NCI-H1092 treated with DMSO at 0.1 percent for 48 hours (cell line): ENCODE measurements at regions not wholly inside any gene's neighbourhood (a gene's known extent, or its start where the extent isn't known, plus 50 kb on each side); places are given as distances from the start of the nearest gene placed in this dataset.

Source experiments
- DNase-seq: peaks from one replicate; lab custom pipeline; 2025; lab: John Stamatoyannopoulos, UW

DNA sequence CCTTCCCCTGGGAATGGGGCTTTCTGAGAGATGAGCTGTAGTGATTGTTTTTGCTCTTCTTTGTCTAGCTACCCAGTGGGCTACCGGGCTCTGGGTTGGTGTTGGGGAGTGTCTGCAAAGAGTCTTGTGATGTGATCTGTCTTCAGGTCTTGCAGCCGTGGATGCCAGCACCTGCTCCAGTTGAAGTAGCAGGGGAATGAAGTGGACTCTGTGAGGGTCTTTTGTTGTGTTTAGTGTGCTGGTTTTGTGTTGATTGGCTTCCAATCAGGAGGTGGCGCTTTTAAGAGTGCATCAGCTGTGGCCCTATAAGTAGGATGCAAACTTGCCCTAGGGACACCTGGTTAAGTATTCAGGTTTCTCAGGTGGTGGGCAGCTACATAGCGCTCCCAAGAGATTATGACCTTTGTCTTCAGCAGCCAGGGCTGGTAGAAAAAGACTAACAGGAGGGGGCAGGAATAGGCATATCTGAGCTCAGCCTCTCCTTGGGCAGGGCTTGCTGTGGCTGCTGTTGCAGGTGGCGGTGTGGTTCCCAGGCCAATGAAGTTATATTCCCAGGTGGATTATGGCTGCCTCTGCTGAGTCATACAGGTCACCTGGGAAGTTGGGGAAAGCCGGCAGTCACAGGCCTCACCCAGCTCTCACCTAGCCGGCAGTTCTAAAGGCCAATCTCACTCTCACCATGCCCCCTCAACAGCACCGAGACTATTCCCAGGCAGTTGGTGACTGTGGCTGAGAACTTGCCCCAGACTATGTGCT is 315.7 kb upstream of the C11orf87 start:
- no peak for DNase-seq

DNA sequence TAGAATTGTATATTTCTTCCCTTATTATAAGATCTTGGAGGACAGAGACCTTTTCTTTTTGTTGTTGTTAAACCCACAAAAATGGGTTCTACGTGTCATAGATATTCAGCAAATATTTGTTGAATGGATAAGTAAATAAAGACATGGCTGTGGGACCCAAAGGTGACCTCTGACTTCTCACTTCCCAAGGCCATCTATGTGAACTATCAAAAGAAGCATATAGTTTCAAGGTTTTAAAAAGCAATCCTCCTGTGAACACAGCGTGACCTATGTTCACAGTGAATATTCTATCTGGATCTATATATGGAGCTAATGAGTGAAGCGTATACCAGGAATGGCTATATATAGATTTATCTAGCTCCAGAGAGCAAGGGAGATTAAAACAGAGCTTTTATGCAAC is 312.8 kb upstream of the C11orf87 start:
- DNase-seq, result no peak

DNA sequence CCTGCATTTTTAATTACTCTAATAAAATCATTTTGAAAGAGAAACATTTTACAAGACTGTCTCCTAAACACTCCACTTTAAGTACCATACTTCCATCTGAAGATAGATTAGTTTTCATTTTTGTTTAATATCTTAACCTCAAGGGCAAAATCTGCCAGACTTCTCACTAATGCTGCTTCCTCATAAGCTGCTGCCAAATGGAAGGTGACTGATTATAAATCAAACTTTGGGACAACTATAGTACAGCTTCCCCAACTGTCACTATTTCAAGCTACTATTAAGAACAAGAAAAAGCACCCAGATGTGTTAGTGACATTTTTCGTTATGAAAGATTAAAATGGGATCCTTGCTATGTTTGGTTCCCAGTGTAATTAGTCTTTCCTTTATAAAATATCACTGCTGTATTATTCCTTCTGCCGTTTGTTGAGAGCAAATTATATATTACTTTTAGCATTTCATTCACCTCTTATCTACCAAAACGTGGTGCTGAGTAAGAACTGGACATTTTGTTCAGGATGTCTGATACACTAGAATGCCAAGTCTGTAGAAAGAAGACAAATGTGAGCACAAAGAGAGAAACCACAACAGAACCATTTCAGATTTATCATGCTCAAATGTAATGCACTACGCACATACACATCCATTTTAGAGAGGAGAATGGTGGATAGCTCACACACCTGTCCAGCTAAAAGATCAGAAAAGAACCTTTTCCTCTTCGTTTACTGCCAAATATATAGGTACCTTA is 312.2 kb upstream of the C11orf87 start:
- DNase-seq, result no peak

DNA sequence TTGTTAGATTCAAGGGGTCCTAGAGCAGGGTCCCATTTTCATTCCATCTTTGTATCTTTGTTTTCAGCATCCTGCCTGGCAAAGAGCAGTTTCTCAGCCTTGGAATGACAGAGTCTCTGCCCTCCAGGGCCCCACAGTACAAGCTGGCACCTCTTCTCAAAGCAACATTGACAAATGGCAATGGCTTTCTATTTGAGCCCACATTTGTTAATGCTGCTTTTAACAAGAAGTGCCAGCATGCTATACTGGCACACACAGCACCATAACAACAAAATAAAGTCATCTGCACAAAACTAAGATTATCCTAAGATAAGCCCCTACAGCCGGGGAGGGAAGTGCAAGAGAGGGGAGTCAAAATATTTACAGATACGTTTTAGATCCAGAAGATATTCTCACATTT is 309.7 kb upstream of the C11orf87 start:
- DNase-seq, result peak; percentile 63

DNA sequence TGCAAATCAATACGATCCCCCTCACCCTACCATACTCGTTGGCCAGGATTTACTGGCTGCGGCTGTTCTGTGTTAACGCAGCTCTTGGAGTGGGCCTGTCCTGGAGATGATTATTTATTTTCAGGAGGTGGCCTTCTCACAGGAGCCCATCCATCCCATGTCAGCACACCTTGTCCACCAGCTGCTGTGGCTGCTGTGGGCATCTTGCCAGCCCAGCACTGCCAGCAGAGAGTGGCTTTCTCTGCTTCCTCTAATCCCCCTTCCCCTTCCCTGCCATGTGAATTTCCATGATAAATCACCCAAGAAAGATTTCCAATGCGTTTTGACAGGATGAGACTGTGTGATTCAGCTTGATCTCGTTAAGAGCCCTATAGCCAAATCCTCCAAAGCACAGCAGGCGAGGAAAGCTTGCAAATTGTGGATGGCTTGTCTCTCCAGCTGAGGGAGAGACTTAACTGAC is 309.1 kb upstream of the C11orf87 start:
- DNase-seq, result peak; percentile 91

DNA sequence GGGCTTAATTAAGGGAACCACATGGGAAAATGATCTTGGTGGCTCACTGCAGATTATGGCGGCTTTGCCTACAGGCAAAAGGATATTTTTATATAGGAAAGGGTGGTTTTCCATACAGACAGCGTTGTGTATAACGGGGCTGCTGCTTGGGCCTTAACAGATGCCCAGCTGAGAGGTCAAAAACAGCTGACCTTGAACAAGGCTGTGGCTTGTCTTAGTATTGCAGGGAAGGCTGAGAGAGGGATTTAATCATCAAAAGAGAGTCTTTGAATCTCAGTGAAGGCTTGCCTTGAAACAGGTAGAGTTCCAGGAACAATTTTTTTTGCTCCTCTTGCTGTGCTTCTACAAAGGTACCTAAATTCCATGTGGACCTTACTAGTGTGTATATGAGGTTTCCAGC is 301.6 kb upstream of the C11orf87 start:
- no peak for DNase-seq

DNA sequence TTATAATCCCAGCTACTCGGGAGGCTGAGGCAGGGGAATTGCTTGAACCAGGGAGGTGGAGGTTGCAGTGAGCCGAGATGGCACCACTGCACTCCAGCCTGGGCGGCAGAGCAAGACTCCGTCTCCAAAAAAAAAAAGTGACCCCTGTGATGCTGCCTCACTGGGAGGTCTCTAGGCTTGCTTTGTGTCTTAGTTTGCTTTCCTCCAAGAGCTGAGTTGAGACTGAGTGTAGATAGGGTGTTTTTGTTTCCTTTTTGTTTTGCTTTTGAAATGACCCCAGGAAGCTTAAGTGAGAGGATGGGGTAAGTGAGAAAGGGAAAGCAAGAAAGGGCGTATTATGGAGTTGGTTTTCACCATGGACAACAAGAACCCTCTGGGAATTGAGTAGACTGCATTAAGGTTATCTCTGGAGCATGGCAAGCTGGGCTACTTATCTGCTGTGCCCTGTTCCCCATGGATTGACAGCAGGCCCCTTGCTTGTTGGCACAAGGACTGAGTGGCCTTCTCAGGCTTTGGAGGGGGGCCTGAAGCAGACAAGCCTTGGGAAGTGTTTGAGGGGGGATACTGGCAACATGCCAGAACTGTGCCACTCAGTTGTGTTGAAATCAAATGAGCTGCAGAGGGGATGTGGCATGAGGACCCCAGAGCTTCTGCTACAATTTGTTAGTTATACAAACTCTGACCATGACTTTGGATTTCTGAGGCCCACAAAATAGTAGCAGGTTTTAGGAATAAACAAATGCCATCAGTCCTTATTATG is 300.6 kb upstream of the C11orf87 start:
- no peak for DNase-seq

DNA sequence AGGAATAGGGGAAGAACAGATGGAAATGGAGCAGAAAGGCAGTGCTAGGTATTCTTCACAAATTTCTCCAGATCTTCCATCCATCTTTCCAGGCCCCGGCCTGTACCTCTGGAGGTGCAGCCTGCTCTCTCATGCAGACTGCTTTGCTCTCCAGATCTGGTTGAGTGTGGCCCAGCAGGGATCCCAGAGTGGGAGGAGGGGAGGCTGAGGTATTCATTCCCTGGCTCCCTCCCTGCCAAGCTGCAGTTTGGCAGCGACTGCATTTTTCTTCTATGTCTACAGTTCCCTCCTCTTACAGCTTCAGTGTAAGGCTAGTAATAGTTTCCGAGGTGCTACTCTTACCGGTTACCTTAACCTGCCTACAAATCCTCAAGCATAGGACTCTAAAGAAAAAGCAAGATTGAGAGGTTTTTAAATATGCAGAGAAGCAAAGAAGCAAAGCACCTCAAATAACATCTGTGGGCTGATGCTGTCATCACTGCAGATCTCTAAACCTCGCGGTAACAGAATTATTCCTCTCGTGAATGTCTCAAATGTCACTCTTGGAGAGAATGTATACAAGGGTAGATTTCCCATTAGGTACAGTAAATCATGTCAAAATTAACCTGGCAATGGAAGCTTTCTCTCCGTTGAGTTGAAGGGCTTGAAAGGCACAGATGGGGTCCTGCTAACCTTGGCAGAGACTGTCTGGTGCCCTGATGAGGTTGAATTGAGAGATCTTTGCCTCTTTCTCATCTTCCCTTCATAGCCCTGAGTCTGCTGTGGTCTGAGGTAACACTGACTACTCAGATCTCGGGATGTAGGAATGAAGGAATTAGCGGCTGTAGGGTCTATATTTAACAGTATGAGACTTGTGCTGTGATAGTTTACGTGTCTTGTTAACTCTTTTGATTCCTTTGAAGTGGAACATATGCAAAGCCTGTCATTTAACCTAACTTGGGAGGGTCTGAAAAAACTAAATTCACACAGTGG is 297.9 kb upstream of the C11orf87 start:
- peak; percentile 61 for DNase-seq

DNA sequence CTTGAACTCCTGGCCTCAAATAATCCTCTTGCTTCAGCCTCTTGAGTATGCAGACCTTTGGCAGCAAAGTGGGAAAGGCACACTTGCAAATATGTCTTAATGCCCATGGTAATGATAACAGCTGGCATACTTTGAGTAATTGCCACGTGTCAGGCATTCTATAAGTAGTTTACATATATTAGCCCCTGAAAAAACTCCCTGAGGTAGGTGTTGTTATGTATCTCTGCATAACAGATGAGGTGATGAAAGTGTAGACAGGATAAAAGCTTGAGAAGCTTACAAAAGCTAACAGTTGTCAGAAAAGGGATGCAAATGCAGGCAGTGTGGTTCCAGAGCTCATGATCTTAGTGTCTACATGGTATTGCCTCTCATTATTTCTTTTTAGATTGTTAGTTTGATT is 291.1 kb upstream of the C11orf87 start:
- no peak for DNase-seq

DNA sequence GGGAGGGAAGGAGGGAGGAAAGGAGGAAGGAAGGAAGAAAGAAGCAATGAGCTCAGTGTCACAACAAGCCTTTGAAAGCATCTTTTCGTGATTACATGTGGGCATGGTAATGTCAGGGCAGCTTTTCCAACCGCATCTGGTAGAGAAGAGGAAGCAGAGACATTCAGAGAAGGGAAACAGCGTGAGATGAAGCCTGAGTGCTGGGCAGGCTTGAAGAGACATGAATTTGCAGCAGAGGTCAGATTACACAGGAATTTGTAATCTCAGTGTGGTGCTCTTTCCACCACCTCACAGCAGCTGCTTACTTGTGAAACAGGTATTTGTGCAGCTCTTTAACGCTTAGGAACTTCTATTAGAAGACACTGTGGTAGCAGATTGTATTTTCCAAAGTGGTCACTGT is 289.5 kb upstream of the C11orf87 start:
- no peak for DNase-seq

DNA sequence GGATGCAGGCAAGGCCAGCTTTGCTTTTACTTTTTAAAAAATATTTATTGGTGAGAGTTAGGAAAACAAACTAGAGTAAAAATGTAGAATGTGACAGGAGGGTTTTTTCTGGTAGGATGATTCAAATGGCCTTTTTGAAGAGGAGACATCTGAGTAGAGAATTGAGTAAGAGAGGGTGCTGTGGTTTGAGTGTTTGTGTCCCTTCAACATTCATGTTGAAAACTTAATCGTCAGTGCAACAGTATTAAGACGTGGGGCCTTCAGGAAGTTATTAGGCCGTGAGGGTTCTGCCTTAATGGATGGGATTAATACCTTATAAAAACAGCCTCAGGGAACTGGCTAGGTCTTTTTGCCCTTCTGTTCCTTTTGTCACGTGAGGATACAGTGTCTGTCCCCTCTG is 288.8 kb upstream of the C11orf87 start:
- no peak for DNase-seq

DNA sequence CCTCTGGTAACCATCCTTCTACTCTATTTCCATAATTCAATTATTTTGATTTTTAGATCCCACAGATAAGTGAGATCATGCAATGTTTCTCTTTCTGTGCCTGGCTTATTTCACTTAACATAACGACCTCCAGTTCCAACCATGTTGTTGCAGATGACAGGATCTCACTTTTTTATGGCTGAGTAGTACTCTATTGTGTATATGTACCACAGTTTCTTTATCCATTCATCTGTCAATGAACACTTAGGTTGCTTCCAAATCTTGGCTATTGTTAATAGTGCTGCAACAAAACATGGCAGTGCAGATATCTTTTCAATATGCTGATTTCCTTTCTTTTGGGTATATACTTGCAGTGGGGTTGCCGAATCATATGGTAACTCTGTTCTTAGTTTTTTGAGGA is 286.4 kb upstream of the C11orf87 start:
- no peak for DNase-seq

DNA sequence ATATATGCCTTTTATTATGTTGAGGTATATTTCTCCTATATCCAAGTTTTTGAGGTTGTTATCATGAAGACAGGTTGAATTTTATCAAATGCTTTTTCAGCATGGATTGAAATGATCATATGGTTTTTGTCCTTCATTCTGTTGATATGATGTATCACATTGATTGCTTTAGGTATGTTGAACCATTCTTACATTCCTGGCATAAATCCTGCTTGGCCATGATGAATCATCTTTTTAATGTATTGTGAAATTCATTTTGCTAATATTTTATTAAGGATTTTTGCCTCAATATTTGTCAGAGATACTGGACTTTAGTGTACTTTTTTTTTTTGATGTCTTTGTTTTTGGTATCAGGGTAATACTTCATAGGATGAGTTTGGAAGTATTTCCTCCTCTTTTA is 283.8 kb upstream of the C11orf87 start:
- no peak for DNase-seq

DNA sequence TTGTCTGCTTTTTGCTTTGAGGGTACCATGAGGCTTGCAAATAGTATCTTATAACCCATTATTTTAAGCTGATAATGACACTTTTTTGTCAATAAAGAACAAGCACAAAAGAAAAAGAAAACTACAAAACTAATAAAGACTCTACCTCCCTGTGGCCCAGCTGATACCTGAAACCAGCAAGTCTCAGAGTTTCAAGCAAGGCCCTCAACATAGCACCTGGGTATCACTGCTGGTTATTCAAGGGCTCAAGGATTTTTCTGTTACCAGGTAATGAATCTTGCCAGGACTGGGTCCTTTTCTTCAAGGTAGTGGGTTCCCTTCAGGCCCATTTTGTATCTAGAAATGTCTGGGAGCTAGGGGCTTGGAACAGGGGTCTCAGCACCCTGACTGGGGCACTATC is 281.6 kb upstream of the C11orf87 start:
- no peak for DNase-seq

DNA sequence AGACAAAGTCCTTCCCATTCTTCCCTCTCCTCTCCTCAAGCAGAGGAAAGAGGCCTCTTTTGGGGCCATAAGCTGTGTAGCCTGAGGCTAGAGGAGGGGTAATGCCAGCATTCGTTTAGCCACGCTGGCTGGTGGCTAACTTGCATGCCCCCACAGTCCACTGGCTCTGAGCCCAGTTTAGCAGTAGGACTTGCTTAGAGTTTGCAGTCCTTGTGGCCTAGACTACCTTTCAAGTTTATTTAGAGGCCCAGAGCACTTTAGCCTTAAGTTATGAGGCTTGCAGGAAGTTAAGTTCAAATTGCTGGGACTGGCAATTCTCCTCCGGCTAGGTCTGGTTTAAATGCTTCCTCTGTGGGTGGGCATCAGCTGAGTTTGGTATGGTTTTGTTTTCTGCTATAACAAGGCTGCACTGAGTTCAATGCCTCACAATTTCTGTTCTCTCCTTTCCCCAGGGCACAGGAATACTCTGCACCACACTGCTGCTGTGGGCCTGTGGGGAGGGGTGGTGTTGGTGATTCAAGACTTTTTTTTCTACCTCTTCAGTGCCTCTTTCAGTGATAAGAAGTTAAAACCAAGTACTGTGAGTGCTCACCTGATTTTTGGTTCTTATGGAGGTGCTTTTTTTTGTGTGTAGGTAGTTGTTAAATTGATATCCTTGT is 281.0 kb upstream of the C11orf87 start:
- no peak for DNase-seq

DNA sequence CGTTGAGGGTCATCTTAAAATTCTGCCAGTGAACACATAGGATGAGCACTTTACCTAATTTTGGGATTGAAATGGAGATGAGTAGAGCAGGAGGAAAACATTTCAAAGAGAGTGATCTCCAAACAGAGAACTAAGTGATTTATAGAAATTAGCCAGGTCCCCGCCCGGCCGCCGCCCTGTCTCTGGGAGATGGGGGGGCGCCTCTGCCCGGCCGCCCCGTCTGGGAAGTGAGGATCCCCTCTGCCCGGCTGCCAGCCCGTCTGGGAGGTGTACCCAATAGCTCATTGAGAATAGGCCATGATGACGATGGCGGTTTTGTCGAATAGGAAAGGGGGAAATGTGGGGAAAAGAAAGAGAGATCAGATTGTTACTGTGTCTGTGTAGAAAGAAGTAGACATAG is 276.7 kb upstream of the C11orf87 start:
- no peak for DNase-seq

DNA sequence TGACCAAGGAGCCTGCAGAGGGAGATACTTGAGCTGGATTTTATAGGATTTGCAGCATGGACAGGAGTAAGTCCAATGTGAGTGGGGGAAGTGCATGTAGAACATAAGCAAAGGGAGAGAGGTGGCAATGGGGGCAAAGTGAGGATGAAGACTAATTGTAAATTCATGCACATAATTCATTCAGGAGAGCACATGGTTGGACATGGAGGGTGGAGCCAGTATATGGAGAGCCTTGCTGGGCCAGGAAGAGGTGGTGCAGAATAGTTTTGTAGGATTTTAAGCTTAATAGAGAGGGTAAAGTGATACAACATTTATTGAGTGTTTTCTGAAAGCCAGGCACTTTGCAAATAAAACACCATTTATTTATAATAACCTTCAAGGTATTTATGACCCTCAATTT is 274.3 kb upstream of the C11orf87 start:
- no peak for DNase-seq

DNA sequence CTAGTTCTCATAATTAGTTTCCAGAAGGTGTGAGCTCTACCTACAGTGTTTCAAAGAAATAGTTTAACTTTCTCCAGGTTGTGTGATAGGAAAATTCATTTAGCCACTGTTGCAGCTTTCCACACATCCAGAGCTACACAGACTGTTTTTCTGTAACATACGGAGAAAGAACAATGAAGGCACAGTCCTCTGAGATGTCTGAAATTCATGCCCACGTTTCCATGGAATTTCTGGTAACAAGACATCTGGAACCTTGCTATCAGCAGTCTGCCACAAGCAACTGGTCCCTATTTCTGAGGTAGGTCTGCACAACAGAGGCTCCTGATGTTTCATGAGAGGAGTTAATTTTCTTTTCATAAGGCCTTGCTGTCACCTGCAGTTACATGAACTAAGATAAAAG is 273.3 kb upstream of the C11orf87 start:
- no peak for DNase-seq

DNA sequence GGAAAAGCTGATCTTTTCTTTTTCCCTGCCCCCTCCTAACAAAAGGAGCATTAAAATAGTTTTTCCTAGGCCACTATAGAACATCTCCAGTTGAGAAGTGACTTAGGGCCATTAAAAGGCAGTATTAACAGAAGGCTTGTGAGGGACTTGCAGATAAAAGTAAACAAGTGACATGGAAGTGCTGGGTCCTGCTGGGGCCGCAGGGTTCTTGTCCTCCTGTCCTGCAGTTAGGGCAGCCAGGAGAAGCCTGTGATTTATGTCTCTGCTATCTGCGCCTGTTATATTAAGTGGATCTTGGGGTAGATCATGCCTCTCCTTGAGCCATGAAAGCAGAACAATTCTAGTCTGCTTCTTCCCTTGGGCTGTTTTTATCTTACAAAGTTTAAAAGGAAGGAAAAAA is 271.4 kb upstream of the C11orf87 start:
- no peak for DNase-seq

DNA sequence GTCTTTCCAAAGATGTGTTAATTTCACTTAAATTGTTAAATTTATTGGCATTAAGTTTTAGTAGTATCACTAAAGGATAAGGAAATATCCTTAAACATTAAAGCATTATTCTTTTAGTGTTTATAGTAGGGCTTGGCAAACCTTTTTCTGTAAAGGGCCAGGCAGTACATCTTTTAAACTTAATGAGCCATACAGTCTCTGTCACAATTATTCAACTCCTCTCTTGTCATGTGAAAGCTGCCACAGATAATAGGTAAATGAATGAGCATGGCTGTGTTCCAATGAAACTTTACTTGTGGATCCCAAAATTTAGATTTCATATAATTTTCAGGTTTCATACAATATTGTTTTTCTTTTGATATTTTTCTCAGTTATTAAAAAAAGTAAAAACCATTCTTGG is 268.2 kb upstream of the C11orf87 start:
- peak; percentile 46 for DNase-seq

DNA sequence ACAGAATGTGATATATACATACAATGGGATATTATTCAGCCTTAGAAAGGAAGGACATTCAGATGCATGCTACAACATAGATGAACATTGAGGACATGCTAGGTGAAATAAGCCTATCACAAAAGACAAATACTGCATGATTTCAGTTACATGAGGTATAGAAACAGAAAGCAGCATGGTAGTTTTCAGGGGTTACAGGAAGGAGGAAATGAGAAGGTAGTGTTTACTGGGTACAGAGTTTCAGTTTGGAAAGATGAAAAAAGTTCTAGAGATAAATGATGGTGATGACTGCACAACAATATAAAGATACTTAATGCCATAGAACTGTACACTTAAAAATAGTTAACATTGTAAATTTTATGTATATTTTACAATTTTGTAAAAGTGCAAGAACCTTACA is 266.7 kb upstream of the C11orf87 start:
- DNase-seq, result no peak
